AG04449 (cell line): ENCODE measurements at regions not wholly inside any gene's neighbourhood (a gene's known extent, or its start where the extent isn't known, plus 50 kb on each side); places are given as distances from the start of the nearest gene placed in this dataset.

Experiments
- CTCF ChIA-PET: fragments of 350-600 bp; formaldehyde crosslinking; extraction: SDS; loops from one replicate; lab custom pipeline; 2021; ENCODE audit warnings: antibody characterized with exemption; lab: Yijun Ruan, JAX
- POLR2A ChIA-PET: fragments of 400-600, 350-600 bp; formaldehyde crosslinking; extraction: SDS; loops from one replicate; lab custom pipeline; 2020; ENCODE audit warnings: antibody characterized with exemption, inconsistent platforms; lab: Yijun Ruan, JAX
- DNase-seq: peaks from one replicate; pipeline ENCODE4 v3.0.0-alpha.2; 2010; ENCODE audit warnings: low read depth, low spot score
- H3K4me3 ChIP-seq: 2 replicates; pipeline ENCODE4 v1.5.1; 2011; ENCODE audit warnings: low read depth, mild to moderate bottlenecking, control low read depth, low read length
- CTCF ChIP-seq: IDR thresholded peaks from one replicate; pipeline ENCODE4 v1.5.1; 2011; ENCODE audit warnings: mild to moderate bottlenecking, moderate library complexity, low read length, control low read depth, inconsistent platforms; ENCODE audit not compliant: insufficient read depth; ENCODE audit errors: missing control alignments

GRCh38 chr15:60235951-60236710 lies 161.7 kb downstream of the ANXA2 start:
- no peak for TF ChIP-seq CTCF
- no peak for DNase-seq

GRCh38 chr15:60237446-60237845 lies 160.3 kb downstream of the ANXA2 start:
- CTCF ChIA-PET: interaction anchor here (1.0 kb wide), 1 partner anchor 513 kb away, joined by 3 read pairs; no protein-coding TSS in a partner anchor
- POLR2A ChIA-PET: no interaction called here
- DNase-seq: no peak
- no peak overlapping the region for H3K4me3 ChIP-seq
- TF ChIP-seq CTCF: no peak

More at GRCh38 chr15:60235951-60236710, 161.7 kb downstream of the ANXA2 start:
- ChIA-PET CTCF (no interaction called here), POLR2A (no interaction called here)
- H3K4me3 ChIP-seq: no peak overlapping the region

- ChIA-PET CTCF (no interaction called here), POLR2A (no interaction called here)
- DNase-seq: no peak
- TF ChIP-seq CTCF: no peak
- no peak overlapping the region for H3K4me3 ChIP-seq
Observed at GRCh38 chr15:60243769-60244168, 154.0 kb downstream of the ANXA2 start.

- H3K4me3 ChIP-seq: no peak overlapping the region
- no peak for DNase-seq
- ChIA-PET POLR2A (no interaction called here), CTCF (no interaction called here)
- no peak for TF ChIP-seq CTCF
Observed at GRCh38 chr15:60244813-60245212, 153.0 kb downstream of the ANXA2 start.

GRCh38 chr15:60250316-60250715 lies 147.5 kb downstream of the ANXA2 start:
- ChIA-PET POLR2A (no interaction called here), CTCF (no interaction called here)
- no peak overlapping the region for H3K4me3 ChIP-seq
- no peak for TF ChIP-seq CTCF
- DNase-seq: no peak

GRCh38 chr15:60251300-60252070 lies 146.3 kb downstream of the ANXA2 start:
- DNase-seq: no peak
- ChIA-PET POLR2A (no interaction called here), CTCF (no interaction called here)
- H3K4me3 ChIP-seq: no peak overlapping the region
- no peak for TF ChIP-seq CTCF
